ENCODE measurements at regions not wholly inside any gene's neighbourhood (a gene's known extent, or its start where the extent isn't known, plus 50 kb on each side); places are given as distances from the start of the nearest gene placed in this dataset.
"Not testable (repeated sequence)": the region's sequence is repeated elsewhere in the genome, so short reads cannot be mapped to it uniquely, and the experiment has no call there.

DNA sequence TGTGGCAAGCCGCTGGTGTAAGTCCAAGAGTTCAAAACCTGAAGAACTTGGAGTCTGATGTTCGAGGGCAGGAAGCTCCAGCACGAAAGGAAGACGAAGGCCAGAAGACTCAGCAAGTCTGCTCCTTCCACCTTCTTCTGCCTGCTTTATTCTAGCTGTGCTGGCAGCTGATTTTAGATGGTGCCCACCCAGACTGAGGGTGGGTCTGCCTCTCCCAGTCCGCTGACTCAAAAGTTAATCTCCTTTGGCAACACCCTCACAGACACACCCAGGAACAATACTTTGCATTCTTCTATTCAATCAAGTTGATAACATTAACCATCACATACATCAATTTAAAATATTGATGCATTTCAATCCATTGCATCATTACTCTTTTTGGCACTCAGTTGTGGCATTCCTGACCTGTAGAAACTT, 373.1 kb downstream of the CDH10 start:
- DNase-seq = not testable (repeated sequence)

DNA sequence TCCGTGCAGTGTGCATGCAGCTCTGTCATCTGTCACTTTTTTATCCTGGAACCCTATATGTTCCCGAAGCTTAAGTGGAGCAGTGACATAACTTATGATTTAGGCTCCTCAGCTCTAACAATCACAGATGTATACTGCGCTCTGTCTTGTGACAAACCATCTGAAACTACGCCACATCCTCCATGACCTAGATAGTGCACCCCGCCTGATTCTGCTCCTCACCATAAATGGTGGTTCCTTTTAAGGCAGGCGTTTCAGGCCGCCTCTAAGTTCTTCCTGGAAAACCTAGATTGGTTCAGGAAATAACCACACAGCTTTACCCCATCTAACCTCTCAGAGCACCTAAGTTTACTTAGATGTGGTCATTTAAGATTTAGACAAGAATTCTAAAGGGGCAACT, 372.0 kb downstream of the CDH10 start:
- DNase-seq = no peak

DNA sequence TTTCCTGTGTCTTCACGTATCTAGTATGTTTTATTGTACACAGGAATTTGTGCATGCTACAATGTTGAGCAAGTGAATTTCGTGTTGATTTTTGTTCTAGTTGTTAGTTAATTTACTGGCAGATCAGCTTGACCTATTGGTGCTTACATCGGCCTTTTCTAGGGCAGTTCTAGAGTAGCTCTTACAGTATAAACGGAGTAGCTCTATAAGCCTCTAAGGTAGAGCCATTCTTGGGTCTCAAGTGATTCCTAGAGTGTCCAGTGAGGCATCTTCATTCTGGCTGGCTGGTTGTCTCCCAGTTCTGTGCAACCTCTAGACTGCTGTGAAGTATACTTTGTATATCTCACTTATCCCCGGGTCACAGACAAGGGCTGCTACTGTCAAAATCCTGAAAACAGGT, 364.6 kb downstream of the CDH10 start:
- DNase-seq = no peak

DNA sequence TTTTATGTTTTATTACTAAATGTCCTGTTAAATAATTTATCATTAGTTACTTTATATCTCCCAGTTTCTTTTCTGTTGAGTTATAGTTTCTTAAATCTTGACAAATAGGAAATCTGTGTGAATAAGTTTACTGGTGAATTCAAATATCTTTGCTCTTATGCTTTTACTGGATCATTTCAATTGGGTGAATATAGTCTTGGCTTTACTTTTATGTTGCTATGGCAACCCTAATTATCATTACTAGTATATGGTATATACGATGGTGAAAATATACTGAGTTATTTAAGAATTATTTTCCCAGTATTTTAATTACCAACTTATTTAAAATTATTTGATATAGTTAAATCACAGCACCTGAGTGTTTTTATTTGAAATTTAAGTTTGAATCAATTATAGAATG, 363.0 kb downstream of the CDH10 start:
- no peak for DNase-seq

DNA sequence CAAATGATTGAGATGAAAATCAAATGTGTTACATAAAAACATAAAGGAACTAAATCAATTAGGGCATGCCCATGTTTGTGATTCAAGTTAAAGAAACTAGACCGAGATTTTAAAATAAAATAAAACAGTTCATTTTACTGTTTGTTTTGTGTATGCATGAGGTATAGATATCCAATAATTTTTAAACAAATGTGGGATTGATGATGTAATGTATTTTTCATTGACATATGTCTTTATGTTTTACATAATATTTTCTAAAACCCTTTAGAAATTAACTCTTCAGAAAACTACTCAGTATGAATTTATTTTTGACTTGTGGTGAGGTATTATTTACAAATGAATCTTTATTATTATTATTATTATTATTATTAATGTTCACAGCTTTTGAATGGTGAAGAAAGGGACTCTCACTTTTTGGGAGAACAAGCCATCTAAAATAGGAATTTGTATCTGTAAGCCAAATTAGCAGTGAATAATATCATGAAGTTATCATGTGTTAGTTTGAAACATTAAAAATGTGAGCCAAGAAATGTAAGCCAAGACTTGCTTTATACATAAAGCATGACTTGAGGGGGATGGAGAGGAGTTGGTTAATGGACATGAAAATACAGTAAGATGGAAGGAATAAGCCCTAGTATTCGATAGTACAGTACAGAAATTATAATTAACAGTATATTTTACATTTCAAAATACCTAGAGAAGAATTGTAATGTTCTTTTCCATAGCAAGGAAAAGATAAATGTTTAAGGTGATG, 355.0 kb downstream of the CDH10 start:
- no peak for DNase-seq

DNA sequence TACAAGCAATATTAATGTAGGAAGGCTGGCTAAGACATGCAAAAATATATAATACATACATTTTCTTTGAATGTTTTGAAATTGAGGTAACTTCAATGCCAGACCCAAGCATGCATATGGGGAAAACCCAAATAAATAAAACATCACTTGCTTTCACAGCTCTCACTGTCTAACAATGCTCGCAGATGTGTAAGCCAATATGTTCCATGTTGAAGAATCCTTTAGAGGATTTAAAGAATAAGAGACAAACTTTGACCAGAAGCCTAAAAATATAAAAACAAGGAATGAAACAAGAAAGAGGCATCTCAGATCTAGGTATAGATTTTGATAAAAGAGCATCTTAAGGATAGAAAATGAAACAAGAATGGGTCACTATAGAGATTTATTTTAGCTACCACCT, 354.2 kb downstream of the CDH10 start:
- DNase-seq = no peak

DNA sequence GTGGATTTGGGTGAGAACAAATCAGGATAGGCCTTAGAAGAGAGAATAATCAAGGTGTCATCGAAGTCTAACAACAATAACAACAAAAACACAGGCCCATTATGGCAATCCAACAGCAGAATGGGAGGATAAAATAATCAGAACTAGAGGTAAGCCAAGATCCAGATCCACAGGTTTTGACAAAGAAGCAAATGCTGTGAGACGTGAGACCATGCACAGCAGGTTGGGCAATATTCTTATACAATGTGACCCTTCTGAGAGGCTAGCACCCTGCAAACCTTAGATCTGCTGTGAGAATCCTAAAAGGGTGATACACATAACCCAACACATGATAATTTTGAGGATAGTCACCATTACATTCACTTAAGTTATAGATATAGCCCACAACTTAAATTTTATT, 352.9 kb downstream of the CDH10 start:
- DNase-seq = no peak

DNA sequence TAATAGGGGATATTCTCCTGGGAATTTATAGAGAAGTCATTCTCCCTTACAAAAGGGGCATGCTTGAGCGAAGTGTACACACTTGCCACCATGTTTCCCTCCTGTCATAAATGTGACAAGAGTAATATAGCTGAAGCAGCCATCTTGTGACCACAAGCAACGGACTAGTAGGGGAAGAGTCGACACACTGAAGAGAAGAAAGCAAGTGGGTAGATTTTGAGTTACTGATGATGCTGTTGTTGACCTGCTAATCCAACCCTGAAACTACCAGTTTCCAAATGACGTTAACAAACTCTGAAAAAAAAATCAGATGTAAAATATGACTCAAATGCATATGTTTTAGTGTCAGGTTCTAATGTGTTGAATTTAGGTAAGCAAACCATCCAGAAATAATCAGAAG, 350.4 kb downstream of the CDH10 start:
- no peak for DNase-seq

DNA sequence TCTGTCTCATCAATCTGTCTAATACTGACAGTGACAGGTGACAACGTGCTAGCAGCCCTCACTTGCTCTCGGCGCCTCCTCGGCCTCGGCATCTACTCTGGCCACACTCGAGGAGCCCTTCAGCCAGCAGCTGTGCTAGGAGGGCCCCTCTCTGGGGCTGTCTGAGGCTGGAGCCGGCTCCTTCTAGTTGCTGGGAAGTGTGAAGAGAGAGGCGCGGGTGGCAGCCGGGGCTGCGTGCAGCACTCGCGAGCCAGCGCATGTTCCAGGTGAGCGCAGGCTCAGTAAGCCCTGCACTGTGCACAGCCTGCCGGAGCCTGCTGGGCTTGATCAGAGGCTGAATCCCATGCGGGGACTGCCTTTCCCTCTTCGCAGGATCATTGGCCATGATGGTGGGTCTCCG, 330.7 kb downstream of the CDH10 start:
- no peak for DNase-seq

DNA sequence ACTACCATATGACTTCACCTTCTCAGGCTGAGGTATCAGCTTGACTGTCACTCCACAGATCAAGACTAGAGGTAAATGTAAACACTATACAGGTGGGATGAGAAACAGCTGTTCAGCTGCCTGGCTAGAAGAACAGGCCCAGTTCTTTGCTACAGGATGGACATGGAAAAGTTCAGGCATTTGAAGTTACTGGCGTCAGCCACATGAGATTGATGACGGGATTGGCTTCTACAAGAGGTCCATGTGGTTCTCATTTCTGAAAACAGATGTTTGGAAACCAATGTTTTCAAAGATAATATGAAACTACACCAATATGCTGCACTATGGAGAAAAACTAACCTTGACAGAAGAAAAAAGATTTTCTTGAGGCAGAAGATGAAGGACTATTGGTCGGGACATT, 324.1 kb downstream of the CDH10 start:
- DNase-seq = no peak

DNA sequence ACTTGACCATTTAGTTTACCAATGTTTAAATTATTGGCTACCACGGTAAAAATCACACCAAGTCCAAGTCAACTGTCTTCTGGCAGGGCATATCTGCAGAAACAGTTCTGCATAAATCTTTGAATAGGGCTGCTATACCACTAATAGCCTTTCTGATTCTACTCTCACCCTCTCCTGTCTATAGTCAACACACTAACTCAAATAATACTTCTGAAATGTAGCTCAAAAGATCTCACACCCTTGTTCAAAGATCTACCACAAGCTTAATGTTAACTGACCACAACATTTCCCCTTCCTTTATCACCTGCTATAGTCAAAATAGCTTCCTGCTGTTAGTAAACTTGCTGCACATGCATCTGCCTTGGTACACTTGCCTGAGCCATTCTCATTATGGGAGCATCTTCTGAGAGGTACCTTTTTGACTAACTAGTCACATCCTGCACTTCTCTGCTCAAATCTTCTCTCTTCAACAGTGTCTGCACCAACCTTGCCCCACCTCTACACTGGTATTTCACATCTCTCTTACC, 319.4 kb downstream of the CDH10 start:
- no peak for DNase-seq

DNA sequence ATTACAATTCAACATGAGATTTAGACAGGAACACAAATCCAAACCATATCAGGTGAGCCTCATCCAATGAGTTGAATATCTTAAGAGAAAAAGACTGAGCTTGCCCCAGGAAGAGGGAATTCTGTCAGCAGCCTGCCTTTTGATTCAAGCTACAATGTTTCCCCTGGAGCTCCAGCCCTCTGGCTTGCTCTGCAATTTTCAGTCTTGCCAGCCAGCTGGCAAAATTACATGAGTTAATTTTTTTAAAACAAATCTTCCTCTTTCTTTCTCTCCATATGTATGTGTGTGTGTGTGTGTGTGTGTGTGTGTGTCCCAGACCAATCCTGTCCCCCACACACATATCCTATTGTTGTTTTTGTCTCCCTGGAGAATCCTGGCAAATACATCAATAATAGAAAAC, 313.2 kb downstream of the CDH10 start:
- DNase-seq = no peak

DNA sequence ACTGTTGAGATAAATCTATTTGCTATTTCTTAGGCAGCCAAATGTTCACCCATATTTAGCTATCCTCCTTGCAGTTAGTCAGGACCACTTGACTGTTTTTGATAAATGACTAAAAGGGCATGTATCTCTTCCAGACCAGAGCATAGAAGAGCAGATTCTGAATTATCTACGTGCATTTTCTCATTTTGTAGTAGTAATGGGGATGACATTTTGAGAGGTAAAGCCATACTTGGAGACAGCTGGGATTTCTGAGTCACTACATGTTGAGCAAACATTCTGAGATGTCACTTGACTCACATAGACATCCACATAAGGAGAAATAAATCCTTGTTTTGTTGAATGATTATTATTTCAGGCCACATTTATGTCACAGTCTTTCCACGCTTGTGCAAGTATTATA, 297.6 kb downstream of the CDH10 start:
- no peak for DNase-seq

DNA sequence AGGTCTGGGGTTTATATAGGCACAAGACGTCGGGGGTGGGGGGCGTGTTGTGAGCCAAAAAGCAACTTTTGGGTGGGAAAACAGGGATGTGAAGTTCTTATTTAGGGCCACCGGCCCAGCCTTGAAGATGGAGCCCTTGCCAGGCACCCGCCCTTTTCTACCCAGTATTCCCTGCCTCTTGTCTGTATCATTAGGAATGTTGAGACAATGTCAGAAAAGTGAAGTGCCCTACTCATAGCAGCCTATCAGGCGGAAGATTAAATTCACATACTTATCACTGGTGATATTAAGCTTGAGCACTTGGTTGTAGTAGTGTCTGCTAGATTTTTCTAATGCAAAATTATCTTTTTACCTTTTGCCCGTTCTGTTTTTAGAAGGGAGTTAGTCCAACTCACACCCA, 293.5 kb downstream of the CDH10 start:
- no peak for DNase-seq

DNA sequence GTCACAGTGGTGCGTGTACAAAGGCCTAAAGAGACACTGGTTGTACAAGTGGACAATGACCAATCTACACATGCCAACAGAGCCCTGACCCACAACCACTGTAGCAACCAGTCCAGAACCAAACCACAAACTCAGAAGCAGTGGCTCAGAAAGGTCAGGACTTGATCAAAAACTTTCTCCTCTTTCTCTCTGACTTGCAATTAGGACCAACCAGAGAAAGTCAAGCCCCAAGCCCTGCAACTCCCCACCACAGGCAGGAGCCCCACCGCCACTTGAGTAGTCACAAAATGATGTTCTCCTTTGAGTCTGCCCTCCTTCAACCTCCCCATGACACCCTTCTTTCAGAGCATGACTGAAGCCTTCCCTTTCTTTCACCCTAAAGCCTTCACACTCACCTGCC, 291.8 kb downstream of the CDH10 start:
- DNase-seq = no peak

DNA sequence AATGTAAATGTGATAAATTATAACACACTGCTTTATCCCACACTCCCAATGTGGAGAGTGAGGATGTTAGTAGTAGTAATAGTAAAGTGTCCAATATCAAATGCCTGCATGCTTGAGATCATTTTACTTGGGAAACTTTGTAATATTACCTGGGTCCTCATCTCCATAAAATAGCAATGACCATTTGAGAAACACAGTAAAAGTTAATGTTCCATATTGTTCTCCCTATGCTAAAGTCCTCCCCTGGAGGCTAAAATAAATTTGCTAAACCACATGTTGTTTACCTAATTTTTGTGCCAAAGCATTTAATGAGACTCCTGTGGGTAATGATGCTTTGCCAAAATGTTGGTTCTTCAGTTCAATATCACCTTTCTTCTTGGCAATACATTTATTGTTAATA, 291.2 kb downstream of the CDH10 start:
- no peak for DNase-seq

DNA sequence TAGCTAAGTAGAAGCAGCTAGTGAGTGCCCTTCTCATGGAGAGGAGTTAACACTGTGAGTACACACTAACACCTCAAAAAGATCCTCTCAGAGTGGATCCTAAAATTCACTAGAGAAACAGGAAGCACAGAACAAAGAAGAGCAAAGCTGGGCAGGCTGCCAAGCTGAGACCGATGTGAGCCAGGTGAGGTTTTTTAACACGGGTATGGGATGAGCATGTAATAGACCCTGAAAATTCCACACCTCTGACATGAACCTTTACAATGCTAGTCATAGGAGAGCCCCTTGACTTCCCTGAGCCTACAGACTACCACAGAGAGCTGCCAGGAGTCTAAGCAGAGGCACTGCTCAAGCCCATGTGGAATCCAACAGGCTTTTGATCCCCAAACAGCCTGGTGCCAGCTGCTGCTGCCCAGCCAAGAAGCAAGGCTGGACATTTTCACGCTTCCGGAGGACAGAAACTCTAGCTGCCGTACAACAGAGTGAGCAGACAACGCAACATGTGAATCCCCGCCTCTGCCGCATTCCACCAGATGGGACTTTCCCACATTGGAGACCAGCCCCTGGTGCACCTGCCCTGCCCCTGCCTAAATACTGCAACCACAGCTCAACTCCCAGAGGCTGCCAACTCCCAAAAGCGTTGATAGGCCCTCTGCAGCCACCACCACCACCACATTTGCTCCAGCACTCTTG, 280.8 kb downstream of the CDH10 start:
- peak; percentile 89 for DNase-seq

DNA sequence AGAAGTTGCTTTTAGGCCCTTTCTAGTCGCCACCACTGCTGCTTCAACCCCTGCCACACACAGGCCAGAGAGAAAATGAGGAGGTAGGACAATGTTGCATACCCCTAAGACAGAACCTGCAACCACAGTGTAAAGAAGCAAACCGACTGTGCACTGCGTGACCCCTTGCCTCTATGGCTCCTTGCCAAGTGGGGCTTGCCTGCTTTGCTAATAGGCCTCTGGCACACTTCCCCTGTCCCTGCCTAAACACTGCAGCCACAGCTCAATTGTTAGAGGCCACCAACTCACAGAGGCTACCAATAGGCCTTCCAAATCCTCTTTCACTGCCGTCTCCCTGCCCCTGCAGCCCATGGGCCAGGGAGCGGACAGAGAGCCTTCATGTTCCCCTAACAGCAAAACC, 280.1 kb downstream of the CDH10 start:
- DNase-seq = peak; percentile 86

DNA sequence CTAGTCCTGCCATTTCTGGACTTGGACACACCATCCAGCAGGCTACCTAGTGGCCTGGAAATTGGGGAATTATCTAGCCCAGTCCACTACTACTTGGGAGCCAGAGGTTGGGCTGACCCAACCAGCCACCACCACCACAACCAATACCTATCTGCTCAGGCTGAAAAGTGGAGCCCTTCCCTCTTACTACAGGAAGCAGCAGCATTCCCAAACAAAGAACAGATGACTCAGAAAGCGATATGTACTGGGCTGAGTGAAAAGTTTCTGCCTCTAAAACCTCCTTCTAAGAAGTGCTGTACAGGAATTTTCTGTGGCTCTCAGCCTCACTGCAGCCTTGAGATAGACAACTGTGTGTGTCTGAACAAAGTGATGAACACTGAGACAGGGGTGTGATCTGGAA, 279.4 kb downstream of the CDH10 start:
- DNase-seq = no peak

DNA sequence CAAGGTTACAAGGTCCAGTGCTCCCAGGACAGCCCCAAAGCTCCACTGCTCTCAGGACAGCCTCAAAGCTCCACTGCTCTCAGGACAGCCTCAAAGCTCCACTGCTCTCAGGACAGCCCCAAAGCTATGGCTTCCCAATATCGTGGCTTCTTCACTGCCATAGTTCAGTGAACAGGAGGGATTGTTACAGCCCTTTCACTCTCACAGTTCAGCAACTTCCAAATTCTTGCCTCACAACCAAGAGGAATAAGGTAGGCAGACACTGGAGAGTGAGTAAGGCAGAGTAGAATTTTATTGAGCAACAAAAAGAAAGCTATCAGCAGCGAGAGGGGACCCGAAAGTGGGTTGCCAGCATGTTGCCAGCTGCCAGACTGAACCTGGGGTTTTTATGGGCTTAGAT, 277.6 kb downstream of the CDH10 start:
- DNase-seq = no peak

DNA sequence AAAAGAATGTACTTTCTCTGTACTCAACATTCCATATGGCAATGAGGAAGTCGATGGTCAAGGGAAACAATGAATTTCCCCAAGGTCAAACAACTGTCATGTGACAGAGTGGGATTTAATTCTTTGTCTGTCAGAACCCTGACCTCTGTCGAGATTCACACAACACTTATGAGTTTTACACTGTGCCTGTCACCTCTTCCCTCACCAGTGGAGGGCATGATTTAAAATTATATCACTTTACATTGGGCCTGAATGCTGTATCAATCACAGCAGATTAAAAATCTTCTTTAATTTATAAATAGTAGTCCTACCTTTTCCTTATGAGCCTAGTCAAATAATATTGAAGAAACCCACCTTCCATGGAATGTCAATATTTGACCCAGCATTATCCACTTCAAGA, 276.7 kb downstream of the CDH10 start:
- no peak for DNase-seq

DNA sequence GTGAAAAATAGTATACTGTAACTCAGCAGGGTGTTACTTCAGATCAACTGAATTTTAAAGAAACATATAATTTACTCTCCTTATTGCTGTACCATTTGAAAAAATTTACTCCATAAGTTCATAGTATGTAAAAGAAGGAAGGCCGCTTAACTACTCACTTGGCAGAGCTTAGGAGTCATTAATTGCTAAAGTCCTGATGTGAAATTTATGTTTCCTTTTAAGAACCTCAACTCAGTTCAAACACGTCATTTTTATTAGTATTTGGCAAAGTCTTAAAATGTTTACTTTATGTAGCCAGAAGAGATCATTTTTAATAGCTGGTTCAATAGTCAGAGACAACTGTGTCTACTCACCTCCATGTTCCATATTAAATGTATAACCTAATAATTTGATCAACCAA, 268.6 kb downstream of the CDH10 start:
- DNase-seq = no peak

DNA sequence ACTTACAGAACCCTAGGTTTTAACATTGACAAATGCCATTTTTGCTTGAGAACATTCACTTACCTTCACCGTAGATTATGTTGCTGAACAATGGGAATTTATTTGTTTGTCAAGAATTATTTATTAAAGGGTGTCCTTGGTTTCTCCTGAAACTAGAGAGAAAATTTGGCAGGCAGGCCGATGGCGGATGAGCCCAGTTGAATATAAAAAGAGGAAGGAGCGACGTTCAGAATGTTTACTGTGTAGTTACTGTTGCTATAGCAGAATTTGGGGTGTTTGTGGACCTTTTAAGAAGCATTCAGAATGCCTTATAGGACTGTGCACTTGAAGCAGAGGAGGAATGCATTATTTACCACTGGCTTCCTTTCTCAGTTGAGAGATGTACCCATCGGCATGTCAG, 268.2 kb downstream of the CDH10 start:
- DNase-seq = no peak

DNA sequence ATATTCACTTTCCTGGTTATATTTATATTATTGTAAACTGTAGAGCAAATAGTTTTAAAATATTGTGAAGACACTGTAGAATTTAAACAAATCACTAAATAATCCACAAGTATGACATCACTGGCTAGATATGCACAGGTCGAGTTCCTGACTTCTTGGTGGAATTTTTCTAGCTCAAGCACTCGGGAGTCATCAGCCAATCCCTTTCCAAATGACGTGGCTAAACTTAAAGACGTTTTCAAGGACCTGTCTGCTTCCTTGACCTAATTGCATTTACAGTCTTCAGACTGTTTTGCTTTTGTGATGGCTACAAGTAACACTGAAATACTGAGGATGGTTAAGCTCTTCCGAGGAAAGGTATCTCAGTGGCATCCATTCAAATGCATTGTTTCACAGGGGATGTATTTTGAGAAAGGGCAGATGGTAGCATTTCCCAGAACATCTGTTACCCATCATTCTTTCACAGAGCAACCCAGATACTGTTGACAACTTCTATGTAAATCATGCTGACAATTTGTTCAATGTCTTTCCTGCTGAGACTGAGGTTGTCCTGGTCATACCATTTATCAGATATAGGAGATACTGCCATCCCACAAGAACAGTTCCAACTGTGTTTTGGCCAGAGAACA, 262.8 kb downstream of the CDH10 start:
- DNase-seq = no peak
